ENCODE measurements at regions not wholly inside any gene's neighbourhood (a gene's known extent, or its start where the extent isn't known, plus 50 kb on each side); places are given as distances from the start of the nearest gene placed in this dataset.

- no peak overlapping the region for H3K27ac Mint-ChIP-seq
- Histone ChIP-seq H4K20me1 (ENCODE audit: insufficient read depth, low read length) (no peaks in the 10 kb centered on the region), H3K4me2 (replicated peaks; ENCODE audit: extremely low read depth, low read length, poor library complexity, severe bottlenecking) (no peak overlapping the region), H3K4me1 (ENCODE audit: control insufficient read depth in 1 of 2, insufficient read depth in 2 of 2, low read length in 2 of 2) (no peaks in the 10 kb centered on the region), H3K9me3 (replicated peaks in 1 of 2; ENCODE audit: control insufficient read depth in 1 of 2, insufficient read depth in 1 of 2, low read length in 2 of 2) (no peaks in the 10 kb centered on the region), H3K9ac (ENCODE audit: insufficient read depth, low read length, poor library complexity, severe bottlenecking) (no peak overlapping the region), H3K79me2 (ENCODE audit: insufficient read depth, low read length) (no peaks in the 10 kb centered on the region), H3K4me3 (replicated peaks in 1 of 3; ENCODE audit: low read depth in 2 of 3, low read length in 3 of 3) (no peak overlapping the region), H2AFZ (ENCODE audit: insufficient read depth, low read depth, low read length, poor library complexity, severe bottlenecking) (no peak overlapping the region), H3K36me3 (replicated peaks in 1 of 2; ENCODE audit: control insufficient read depth in 1 of 2, insufficient read depth in 2 of 2, low read length in 2 of 2) (no peaks in the 10 kb centered on the region), H3K27me3 (ENCODE audit: control insufficient read depth in 2 of 2, insufficient read depth in 2 of 2, low read length in 2 of 2) (no peaks in the 10 kb centered on the region), H3K27ac (ENCODE audit: low read depth in 1 of 2, low read length in 2 of 2) (no peak overlapping the region)
- intact Hi-C loops (cut with micrococcal nuclease): no loop called here
- no peak for DNase-seq
- no peaks in the 10 kb centered on the region for H3K4me1 Mint-ChIP-seq
- H3K4me3 Mint-ChIP-seq: no peak overlapping the region
- TF ChIP-seq CTCF (IDR thresholded peaks at IDR 0.05): no peak
- no CpG with 5 or more reads among the region's 2 CpGs for WGBS (ENCODE audit: insufficient coverage)
- no peaks in the 10 kb centered on the region for H3K36me3 Mint-ChIP-seq
- peaks cover 0 to 2% (median 1%) of the 10 kb centered on the region in 3 donors for H3K27me3 Mint-ChIP-seq (ENCODE audit: low read depth in 3 of 3)
- peaks cover 0 to 8% (median 0%) of the 10 kb centered on the region in 7 donors for H3K9me3 Mint-ChIP-seq
Observed at GRCh38 chr4:18297684-18298083, 276.1 kb upstream of the LCORL start.

GRCh38 chr4:18296411-18296810, 274.9 kb upstream of the LCORL start:
- peaks cover 0 to 1% (median 0%) of the 10 kb centered on the region in 3 donors for H3K27me3 Mint-ChIP-seq (ENCODE audit: low read depth in 3 of 3)
- TF ChIP-seq CTCF (IDR thresholded peaks at IDR 0.05): no peak
- Histone ChIP-seq H4K20me1 (ENCODE audit: insufficient read depth, low read length) (no peaks in the 10 kb centered on the region), H3K9me3 (replicated peaks in 1 of 2; ENCODE audit: control insufficient read depth in 1 of 2, insufficient read depth in 1 of 2, low read length in 2 of 2) (no peaks in the 10 kb centered on the region), H3K27ac (ENCODE audit: low read depth in 1 of 2, low read length in 2 of 2) (no peak overlapping the region), H2AFZ (ENCODE audit: insufficient read depth, low read depth, low read length, poor library complexity, severe bottlenecking) (no peak overlapping the region), H3K79me2 (ENCODE audit: insufficient read depth, low read length) (no peaks in the 10 kb centered on the region), H3K4me1 (ENCODE audit: control insufficient read depth in 1 of 2, insufficient read depth in 2 of 2, low read length in 2 of 2) (no peaks in the 10 kb centered on the region), H3K4me2 (replicated peaks; ENCODE audit: extremely low read depth, low read length, poor library complexity, severe bottlenecking) (no peak overlapping the region), H3K9ac (ENCODE audit: insufficient read depth, low read length, poor library complexity, severe bottlenecking) (no peak overlapping the region), H3K27me3 (ENCODE audit: control insufficient read depth in 2 of 2, insufficient read depth in 2 of 2, low read length in 2 of 2) (no peaks in the 10 kb centered on the region), H3K4me3 (replicated peaks in 1 of 3; ENCODE audit: low read depth in 2 of 3, low read length in 3 of 3) (no peak overlapping the region), H3K36me3 (replicated peaks in 1 of 2; ENCODE audit: control insufficient read depth in 1 of 2, insufficient read depth in 2 of 2, low read length in 2 of 2) (no peaks in the 10 kb centered on the region)
- no peaks in the 10 kb centered on the region for H3K36me3 Mint-ChIP-seq
- no peaks in the 10 kb centered on the region for H3K4me1 Mint-ChIP-seq
- no peak overlapping the region for H3K27ac Mint-ChIP-seq
- WGBS (ENCODE audit: insufficient coverage): no CpG with 5 or more reads among the region's 2 CpGs
- H3K4me3 Mint-ChIP-seq: no peak overlapping the region
- H3K9me3 Mint-ChIP-seq: peaks cover 0 to 8% (median 0%) of the 10 kb centered on the region in 7 donors
- intact Hi-C loops (cut with micrococcal nuclease): no loop called here
- no peak for DNase-seq
